Right forelimb (tissue), 1 donor: ENCODE measurements at regions not wholly inside any gene's neighbourhood (a gene's known extent, or its start where the extent isn't known, plus 50 kb on each side); places are given as distances from the start of the nearest gene placed in this dataset.

ENCODE experiments used
- DNase-seq: peaks from one replicate; pipeline ENCODE4 v3.0.0-alpha.2; 2018

DNA sequence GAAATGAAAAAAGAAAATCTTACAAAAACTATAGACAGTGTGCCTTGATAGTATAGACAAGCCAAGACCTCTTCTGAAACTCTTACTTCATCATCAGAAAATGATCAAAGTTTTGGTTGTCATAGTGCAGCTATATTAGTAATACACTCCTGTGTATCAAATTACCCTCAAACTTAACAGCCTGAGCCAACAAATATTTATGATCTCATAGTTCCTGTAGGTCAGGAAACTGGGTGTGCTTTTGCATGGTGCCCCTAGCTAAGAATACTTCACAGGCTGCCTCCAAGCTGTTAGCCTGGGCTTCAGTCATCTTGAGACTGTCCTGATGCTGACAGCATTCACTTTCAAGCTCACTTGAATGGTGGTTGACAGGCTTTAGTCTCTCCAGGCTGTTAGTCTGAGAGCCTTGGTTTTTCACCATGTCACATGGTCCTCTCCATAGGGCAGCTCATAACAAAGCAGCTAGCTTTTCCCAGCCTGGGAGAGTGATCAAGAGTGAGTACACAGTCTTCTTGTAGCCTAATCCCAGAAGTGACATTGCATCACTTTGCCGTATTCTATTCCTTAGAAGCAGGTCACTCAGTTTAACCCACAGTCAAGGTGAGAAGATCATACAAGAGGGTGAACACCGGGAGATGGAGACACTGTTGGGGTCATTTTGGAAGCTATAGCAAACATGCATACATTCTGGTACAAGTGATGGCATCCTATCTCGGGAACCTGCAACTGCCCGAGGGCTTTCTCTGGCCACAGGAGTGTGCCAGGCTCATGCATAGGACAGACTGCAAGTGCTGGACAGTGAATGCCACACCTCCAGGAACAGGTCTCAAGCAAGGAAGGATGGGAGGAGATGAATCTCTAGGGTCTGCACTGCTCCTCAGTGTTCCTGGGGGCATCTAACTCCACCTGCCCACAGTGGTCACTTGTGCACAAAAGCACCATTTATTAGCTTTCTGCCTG is 173.4 kb upstream of the CADPS start:
- no peak for DNase-seq

DNA sequence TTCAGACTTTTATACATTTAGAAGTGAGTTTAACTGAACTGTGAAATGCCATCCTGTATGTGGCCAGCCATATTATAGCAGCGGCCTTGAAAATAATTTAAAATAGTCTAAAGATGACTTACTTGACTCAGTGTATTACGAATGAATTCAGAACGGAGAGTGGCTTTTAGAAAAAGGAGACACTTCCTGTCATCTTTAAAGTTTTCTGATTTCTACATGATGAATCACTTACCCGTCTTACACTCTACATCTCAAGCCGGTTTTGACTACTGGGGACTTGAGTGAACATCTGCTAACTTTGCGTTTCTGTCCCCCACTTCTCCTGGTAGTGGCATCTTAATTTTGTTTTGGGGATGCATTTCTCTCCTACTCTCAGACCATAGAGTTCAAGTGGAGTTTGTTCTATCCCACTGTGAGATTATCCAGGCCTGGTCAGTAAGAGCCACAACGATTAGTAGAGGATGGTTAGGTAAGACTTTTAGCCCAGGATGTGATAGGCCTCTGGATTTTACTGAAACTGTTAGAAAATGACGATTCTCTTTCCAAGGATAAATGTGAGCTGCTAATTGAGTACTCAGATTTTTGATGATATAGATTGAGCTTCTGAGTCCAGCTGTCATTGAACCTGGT is 175.4 kb upstream of the CADPS start:
- DNase-seq, result no peak

GRCh38 chr3:63051920-63052319 is 176.7 kb upstream of the CADPS start:
- no peak for DNase-seq

DNA sequence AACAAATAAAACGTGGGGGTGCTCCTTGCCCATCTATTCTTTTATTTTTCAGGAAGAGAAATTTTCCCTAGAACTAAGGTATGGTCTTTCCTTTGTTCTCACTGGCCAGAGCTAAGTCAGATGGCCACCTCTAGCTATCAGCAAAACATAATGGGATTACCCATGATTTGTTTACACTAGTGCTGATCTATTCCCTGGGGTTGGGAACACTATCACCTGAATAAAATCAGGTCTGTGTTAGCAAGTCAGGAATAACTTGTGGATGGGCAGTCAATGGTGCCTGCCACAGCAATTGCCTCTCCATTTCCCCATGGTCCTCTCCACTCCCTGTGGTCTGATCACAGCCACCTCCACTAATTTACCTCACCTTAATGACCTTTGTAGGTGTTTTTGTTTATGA is 181.7 kb upstream of the CADPS start:
- no peak for DNase-seq

GRCh38 chr3:63060412-63060811 is 185.2 kb upstream of the CADPS start:
- no peak for DNase-seq

- DNase-seq, result no peak
Observed at GRCh38 chr3:63061449-63061848, 186.2 kb upstream of the CADPS start.

DNA sequence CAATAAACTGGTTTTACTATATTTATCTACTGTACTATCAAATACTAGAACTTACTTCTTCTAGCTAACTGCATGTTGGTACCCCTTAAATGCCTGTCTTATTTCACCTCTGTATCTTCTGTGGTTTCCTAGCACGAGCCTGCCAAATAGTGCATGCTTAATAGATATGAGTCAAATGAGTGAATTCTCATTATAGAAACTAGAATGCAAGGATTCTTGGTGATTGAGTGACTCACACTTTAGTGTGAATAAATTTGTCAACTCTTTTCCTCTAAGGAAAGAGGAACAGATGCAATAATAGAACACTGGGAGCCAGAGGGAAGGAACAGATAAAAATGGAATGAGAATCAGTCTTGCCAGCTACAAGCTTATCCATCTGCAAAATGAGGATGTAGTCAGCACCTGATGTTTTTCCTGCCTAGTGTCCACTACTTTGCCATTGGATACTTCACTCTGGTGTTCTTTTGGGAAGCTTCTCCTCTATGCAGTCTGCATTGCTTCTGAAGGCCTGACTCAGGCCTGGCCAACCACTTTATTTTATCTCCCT is 189.1 kb upstream of the CADPS start:
- DNase-seq, result no peak

DNA sequence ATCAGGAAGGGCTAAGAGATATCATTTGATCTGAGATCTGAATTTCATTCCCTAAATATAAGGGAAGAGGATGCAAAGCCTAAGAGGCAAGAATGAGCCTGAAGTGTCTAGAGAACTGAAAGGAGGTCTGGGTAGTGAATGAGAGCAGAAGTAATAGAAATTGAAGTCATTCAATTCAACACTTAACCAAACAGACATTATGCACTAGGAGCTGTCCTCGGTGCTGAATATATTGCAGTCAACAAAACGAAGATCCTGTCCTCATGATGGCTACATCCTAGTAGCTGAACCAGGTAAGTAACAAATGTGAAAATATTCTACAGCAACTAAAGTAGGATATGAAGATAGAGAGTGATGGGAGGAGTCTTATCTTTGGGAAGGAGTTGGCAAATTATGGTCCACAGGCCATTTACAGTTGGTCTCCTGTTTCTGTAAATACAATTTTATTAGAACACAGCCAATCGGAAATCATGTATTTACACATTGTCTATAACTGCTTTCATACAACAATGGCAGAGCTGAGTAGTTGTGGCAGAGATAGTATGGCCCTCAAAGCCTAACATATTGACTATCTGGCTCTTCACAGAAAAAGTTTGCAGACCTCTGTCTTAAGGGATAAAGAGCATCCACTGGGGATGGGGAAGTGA is 192.9 kb upstream of the CADPS start:
- peak; percentile 46 for DNase-seq

GRCh38 chr3:63069806-63070475 is 194.7 kb upstream of the CADPS start:
- no peak for DNase-seq

DNA sequence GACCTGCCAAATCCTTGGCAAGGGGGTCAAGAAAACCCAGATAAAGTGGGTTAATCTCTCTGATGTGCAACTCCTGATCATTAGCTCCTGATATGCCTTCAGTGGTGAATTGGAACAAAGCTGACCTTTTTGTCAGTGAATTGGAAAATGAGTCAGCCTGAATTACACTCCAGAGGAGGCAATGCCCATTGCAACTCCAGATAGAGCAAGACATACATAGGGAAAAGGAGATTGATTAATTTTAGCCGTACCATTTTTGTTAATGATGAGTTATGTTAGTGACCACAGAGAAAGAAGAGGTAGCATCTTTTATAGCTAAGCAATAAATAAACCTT is 195.2 kb upstream of the CADPS start:
- DNase-seq, result no peak

DNA sequence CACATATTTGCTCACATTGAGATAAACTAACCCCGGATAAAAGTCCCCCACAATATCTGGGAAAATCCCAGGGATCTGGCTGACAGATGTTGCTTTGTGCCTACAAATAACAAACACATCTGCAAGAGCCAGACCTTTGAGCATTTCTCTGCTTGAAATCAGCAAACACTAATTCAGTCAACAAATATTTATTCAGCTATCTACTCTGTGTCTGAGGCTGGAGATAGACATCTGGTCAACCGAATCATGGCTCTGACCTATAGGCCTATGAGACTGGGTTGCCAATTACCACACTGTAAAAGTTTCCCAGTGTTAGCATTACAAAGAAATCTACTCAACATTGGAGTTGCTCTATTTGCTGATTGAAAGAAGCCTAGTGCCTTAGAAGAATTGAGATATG is 201.1 kb upstream of the CADPS start:
- no peak for DNase-seq

GRCh38 chr3:63086190-63086589 is 191.9 kb upstream of the SYNPR start:
- DNase-seq, result no peak

DNA sequence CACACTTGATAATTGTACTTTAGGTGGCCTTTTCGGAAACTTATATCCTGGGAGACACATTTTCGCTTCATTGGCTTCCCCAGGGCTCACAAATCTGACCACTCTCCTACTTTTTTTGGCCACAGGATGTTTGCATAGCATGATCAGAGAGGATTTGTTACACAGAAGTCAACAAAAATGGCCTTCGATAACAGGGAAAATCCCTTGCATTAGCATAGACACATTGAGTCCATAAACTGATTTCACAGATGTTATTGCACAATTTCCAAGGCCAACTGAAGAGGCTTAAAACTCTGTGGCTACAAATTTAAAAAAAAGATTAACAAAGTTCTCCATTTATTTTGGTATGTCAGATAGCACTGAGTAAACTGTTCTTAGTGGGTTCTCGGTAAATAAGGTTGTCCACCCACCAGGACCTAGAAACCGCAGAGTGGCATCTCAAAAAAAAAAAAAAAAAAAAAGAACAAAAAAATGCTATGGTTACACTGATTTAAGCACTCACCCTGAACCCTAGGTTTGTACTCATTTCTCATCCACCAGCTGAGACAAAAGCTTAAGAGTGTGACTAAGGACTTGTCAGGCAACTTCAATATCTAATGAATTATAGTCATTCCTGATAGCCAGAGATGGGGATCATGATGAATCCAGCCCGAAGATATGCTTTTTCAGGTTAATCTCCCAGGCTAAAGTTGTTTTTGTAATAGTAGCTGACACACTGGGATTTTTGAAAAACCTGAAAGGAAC is 188.9 kb upstream of the SYNPR start:
- DNase-seq, result no peak

DNA sequence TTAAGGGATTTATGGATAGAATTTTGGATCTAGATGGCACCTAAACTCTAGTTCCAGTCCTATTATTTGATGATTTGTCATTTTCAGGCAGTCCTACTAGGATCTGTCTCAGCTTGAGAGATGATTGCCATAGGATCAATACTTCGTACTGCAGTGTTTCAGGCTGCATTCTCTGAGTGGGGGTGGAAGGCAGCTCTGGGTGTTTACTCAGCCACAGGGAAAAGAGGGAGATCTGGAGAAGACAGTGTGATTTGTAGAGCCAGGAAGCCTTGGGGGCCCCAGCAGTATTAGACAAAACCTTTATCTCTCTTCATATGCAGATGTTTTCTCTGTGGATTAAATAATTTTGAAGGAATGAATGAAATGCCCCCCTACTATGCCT is 188.4 kb upstream of the SYNPR start:
- DNase-seq, result no peak

- DNase-seq, result no peak
Observed at GRCh38 chr3:63090656-63091055, 187.5 kb upstream of the SYNPR start.

DNA sequence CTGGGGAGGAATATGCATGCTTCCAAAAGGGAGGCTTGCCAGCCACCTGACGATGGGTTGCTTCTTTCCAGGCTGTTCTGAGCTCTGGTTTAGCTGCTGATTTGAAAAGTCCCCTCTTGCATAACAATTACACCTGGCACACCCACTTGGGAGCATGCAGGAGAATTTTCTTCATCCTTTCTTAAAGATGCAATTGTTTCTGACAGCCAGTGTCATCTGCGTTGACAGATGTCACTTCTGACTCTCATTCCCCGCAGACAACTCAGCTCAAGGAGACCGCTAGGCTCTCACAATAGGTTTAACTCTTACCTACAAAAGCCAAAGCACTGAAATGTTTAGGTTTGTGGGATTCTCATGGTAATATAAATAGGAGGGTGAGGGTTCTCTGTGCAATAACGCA is 185.6 kb upstream of the SYNPR start:
- DNase-seq, result no peak

GRCh38 chr3:63094642-63095408 is 183.3 kb upstream of the SYNPR start:
- DNase-seq, result no peak

DNA sequence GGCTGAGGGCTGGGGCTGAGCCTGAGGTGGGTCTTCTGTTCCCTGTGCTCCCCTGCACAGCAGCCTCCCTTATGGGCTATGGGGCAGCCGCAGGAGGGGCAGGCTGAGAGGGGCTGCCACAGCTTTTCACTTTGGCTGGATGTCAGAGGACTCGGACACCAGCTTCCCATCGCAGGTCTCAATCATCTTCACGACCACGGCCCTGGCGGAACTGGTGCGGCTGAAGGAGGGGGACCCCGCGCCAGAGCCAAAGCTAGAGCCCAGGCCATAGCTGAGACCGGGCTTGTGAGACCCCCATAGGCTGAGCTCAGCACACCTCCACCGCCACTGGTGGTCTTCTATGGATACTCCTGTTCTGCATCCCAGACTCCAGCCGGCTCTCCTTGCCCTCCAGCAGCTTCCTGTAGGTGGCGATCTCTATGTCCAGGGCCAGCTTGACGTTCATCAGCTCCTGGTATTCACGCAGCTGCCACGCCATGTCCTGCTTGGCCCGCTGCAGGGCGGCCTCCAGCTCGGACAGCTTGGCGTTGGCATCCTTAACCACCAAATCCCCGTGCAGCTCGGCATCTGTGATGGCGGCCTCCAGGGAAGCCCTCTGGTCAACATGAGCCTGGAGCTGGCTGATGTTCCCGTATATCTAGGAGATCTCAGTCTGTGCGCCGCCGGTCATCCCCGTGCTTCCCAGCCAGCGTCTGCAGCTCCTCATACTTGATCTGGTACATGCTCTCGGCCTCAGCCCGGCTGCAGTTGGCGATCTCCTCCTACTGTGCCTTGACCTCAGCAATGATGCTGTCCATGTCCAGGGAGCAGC is 181.7 kb upstream of the SYNPR start:
- DNase-seq, result no peak

DNA sequence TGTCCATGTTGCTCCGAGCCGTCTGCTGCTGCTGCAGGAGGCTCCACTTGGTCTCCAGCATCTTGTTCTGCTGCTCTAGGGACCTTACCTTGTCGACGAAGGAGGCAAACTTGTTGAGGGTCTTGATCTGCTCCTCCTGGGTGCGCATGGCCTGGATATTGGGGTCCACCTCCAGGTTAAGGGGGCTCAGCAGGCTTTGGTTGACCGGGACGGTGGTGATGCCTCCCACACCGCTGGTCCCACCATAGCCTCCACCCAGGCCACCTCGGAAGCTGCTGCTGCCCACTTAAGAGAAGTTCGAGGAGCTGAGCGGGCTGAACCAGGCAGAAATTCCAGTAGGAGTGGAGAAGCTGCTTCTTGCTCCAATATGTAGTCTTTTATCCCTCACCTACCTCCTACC is 180.7 kb upstream of the SYNPR start:
- no peak for DNase-seq

GRCh38 chr3:63116922-63117321 is 161.2 kb upstream of the SYNPR start:
- no peak for DNase-seq

- no peak for DNase-seq
Observed at GRCh38 chr3:63124090-63124489, 154.0 kb upstream of the SYNPR start.
